ENCODE measurements at regions not wholly inside any gene's neighbourhood (a gene's known extent, or its start where the extent isn't known, plus 50 kb on each side); places are given as distances from the start of the nearest gene placed in this dataset.

DNA sequence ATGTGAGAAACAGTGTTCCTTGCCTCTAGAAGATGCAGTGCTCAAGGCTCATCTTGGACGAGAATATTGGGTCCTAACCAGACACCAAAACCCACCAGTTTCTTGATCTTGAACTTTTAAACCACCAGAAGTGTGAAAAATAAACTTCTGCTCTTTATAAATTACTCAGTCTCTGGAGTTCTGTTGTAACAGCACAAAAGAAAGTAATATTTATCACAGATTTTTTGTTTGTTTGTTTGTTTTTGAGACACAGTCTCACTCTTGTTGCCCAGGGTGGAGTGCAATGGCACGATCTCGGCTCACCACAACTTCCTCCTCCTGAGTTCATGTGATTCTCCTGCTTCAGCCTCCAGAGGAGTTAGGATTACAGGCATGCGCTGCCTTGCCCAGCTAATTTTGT lies 371.1 kb upstream of the NDST4 start:
- no peak overlapping the region for H2BK120ac ChIP-seq (ENCODE audit: low read depth, low read length, poor library complexity, severe bottlenecking)
- H3K79me2 ChIP-seq (ENCODE audit: insufficient read depth, low read length): no peaks in the 10 kb centered on the region
- no peak overlapping the region for H3K9ac ChIP-seq (ENCODE audit: extremely low read depth, insufficient read length, low read length)
- no peak overlapping the region for H3K4me2 ChIP-seq (ENCODE audit: insufficient read depth, insufficient read length, low read length)
- no peak overlapping the region for H3K23ac ChIP-seq (ENCODE audit: insufficient read length, low read depth, low read length)
- no peak overlapping the region for H3K14ac ChIP-seq (ENCODE audit: insufficient read depth, low read length)
- H3K79me1 ChIP-seq (ENCODE audit: insufficient read depth, low read depth, low read length, poor library complexity, severe bottlenecking): no peaks in the 10 kb centered on the region
- no peaks in the 10 kb centered on the region for H4K20me1 ChIP-seq (ENCODE audit: control insufficient read depth, insufficient read depth, insufficient read length)
- no peaks in the 10 kb centered on the region; a peak in 1 of 5 replicates for H3K9me3 Mint-ChIP-seq
- TF ChIP-seq, protein P1, sequence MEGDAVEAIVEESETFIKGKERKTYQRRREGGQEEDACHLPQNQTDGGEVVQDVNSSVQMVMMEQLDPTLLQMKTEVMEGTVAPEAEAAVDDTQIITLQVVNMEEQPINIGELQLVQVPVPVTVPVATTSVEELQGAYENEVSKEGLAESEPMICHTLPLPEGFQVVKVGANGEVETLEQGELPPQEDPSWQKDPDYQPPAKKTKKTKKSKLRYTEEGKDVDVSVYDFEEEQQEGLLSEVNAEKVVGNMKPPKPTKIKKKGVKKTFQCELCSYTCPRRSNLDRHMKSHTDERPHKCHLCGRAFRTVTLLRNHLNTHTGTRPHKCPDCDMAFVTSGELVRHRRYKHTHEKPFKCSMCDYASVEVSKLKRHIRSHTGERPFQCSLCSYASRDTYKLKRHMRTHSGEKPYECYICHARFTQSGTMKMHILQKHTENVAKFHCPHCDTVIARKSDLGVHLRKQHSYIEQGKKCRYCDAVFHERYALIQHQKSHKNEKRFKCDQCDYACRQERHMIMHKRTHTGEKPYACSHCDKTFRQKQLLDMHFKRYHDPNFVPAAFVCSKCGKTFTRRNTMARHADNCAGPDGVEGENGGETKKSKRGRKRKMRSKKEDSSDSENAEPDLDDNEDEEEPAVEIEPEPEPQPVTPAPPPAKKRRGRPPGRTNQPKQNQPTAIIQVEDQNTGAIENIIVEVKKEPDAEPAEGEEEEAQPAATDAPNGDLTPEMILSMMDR (conservative IDR thresholded peaks at IDR 0.05): no peak
- no peak overlapping the region for H2BK12ac ChIP-seq (ENCODE audit: insufficient read length, low read depth, low read length)
- H3K4me3 Mint-ChIP-seq: no peak overlapping the region
- no peaks in the 10 kb centered on the region for H3K4me1 ChIP-seq (ENCODE audit: insufficient read depth, low read length)
- no peak overlapping the region for H3K56ac ChIP-seq (ENCODE audit: insufficient read length, low read depth, low read length)
- H2BK5ac ChIP-seq (ENCODE audit: insufficient read length, low read length): no peak overlapping the region
- no peak overlapping the region for H2BK15ac ChIP-seq (ENCODE audit: low read depth, low read length)
- no peak overlapping the region for H2AFZ ChIP-seq (ENCODE audit: low read length)
- DNase-seq: no peak
- H2BK20ac ChIP-seq (ENCODE audit: low read depth, low read length, poor library complexity, severe bottlenecking): no peak overlapping the region
- no peak overlapping the region for H4K5ac ChIP-seq (ENCODE audit: insufficient read length, low read depth, low read length)
- H3K36me3 Mint-ChIP-seq (ENCODE audit: insufficient read depth in 1 of 3, low read depth in 3 of 3): no peaks in the 10 kb centered on the region; a peak in 1 of 7 replicates
- no peak overlapping the region for H3K18ac ChIP-seq (ENCODE audit: insufficient read length, low read depth, low read length)
- no peaks in the 10 kb centered on the region for H3K4me1 Mint-ChIP-seq
- no peaks in the 10 kb centered on the region for H3K23me2 ChIP-seq (ENCODE audit: insufficient read length, low read depth, low read length, poor library complexity, severe bottlenecking)
- WGBS (ENCODE audit: extremely low coverage, insufficient read length, low lambda C conversion rate): no CpG with 5 or more reads among the region's 4 CpGs
- H3K27ac Mint-ChIP-seq: no peak overlapping the region
- no peaks in the 10 kb centered on the region for H3K27me3 ChIP-seq (ENCODE audit: insufficient read depth, low read length)
- no peak overlapping the region for H3K4ac ChIP-seq (ENCODE audit: low read depth, low read length)
- no peaks in the 10 kb centered on the region for H3K9me3 ChIP-seq (ENCODE audit: control insufficient read depth, low read depth, low read length)
- H3K27me3 Mint-ChIP-seq (ENCODE audit: low read depth): no peaks in the 10 kb centered on the region
- H3T11ph ChIP-seq (ENCODE audit: low read length): no peak overlapping the region
- no peak overlapping the region for H2AK5ac ChIP-seq (ENCODE audit: insufficient read length, low read length)
- H4K91ac ChIP-seq (ENCODE audit: insufficient read length, low read depth, low read length): no peak overlapping the region
- H3K27ac ChIP-seq (ENCODE audit: insufficient read length, low read depth, low read length): no peak overlapping the region
- no peak overlapping the region for H4K8ac ChIP-seq (replicated peaks; ENCODE audit: insufficient read length, low read depth, low read length)
